ENCODE measurements at regions not wholly inside any gene's neighbourhood (a gene's known extent, or its start where the extent isn't known, plus 50 kb on each side); places are given as distances from the start of the nearest gene placed in this dataset.

DNA sequence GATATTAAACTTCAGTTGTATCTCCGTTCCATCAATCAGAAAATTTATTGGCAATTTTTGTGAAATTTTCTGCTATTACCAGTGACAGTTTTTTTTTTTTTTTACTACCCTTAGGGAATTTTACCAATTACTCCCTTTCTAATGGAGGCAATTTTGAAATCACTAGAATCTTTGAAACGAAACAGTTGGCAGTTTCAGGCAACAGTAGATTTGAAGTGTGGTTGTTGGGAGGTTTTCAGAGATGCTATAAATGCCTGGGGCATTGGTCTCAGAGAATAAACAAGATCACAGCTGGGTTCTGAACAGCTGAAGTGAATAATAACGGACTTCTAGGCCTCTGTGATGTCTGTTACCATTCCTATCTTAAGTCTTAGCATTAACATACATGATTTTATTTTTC, 535.9 kb upstream of the POT1 start:
- no peak overlapping the region for H3K4me2 ChIP-seq
- no peak for DNase-seq (ENCODE audit: low spot score)
- no peaks in the 10 kb centered on the region for H3K9me2 ChIP-seq (replicated peaks; ENCODE audit: insufficient read depth)
- H3K36me3 ChIP-seq (replicated peaks; ENCODE audit: insufficient read depth, low read depth), result no peaks in the 10 kb centered on the region
- H3K9me3 ChIP-seq (ENCODE audit: low read depth), result no peaks in the 10 kb centered on the region
- TF ChIP-seq, protein P1, sequence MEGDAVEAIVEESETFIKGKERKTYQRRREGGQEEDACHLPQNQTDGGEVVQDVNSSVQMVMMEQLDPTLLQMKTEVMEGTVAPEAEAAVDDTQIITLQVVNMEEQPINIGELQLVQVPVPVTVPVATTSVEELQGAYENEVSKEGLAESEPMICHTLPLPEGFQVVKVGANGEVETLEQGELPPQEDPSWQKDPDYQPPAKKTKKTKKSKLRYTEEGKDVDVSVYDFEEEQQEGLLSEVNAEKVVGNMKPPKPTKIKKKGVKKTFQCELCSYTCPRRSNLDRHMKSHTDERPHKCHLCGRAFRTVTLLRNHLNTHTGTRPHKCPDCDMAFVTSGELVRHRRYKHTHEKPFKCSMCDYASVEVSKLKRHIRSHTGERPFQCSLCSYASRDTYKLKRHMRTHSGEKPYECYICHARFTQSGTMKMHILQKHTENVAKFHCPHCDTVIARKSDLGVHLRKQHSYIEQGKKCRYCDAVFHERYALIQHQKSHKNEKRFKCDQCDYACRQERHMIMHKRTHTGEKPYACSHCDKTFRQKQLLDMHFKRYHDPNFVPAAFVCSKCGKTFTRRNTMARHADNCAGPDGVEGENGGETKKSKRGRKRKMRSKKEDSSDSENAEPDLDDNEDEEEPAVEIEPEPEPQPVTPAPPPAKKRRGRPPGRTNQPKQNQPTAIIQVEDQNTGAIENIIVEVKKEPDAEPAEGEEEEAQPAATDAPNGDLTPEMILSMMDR (IDR thresholded peaks at IDR 0.05; ENCODE audit: poor library complexity), result no peak
- TF ChIP-seq EZH2phosphoT487 (IDR thresholded peaks at IDR 0.05; ENCODE audit: low read depth, severe bottlenecking, unreplicated experiment) (no peak), EZH2 (IDR thresholded peaks at IDR 0.05; ENCODE audit: borderline replicate concordance) (no peak)
- no peak overlapping the region for H3K27ac ChIP-seq
- no peak overlapping the region for H3K4me3 ChIP-seq
- H3K4me1 ChIP-seq (ENCODE audit: insufficient read depth), result no peaks in the 10 kb centered on the region
- WGBS (ENCODE audit: low lambda C conversion rate, missing lambda C conversion rate), result 61% methylated on average over 3 of the region's 3 CpGs
- no peak overlapping the region for H2AFZ ChIP-seq
- no peaks in the 10 kb centered on the region for H3K27me3 ChIP-seq
- no peaks in the 10 kb centered on the region for H4K20me1 ChIP-seq (ENCODE audit: insufficient read depth, poor library complexity, severe bottlenecking)
- no peaks in the 10 kb centered on the region for H3K79me2 ChIP-seq

DNA sequence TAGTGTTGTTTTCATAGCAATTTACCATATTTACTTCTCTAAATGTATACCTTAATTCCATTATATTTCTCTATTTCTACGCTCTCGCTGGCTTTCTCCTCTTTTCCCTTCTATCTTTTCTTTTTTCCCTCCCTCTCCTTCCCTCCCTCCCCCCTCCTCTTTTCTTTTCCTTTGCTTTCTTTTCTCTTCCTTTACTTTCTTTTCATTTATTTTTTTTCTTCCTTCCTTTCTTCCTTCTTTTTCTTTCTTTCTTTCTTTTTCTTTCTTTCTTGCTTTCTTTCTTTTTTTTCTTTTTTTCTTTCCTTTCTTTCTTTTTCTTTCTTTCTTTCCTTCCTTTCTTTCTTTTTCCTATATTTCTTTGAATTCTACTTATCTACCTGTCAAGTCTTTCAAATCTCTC, 533.0 kb upstream of the POT1 start:
- Histone ChIP-seq H3K36me3 (replicated peaks; ENCODE audit: insufficient read depth, low read depth) (no peaks in the 10 kb centered on the region), H3K4me3 (no peak overlapping the region), H4K20me1 (ENCODE audit: insufficient read depth, poor library complexity, severe bottlenecking) (no peaks in the 10 kb centered on the region), H3K4me1 (ENCODE audit: insufficient read depth) (no peaks in the 10 kb centered on the region), H3K27ac (no peak overlapping the region), H3K79me2 (no peaks in the 10 kb centered on the region), H2AFZ (no peak overlapping the region), H3K9me2 (replicated peaks; ENCODE audit: insufficient read depth) (no peaks in the 10 kb centered on the region), H3K27me3 (no peaks in the 10 kb centered on the region), H3K4me2 (no peak overlapping the region), H3K9me3 (ENCODE audit: low read depth) (no peaks in the 10 kb centered on the region)
- no peak for DNase-seq (ENCODE audit: low spot score)
- TF ChIP-seq EZH2phosphoT487 (IDR thresholded peaks at IDR 0.05; ENCODE audit: low read depth, severe bottlenecking, unreplicated experiment) (no peak), EZH2 (IDR thresholded peaks at IDR 0.05; ENCODE audit: borderline replicate concordance) (no peak)
- TF ChIP-seq, protein P1 (IDR thresholded peaks at IDR 0.05; ENCODE audit: poor library complexity), result no peak
- WGBS (ENCODE audit: low lambda C conversion rate, missing lambda C conversion rate), result 91% methylated on average over 2 of the region's 2 CpGs

DNA sequence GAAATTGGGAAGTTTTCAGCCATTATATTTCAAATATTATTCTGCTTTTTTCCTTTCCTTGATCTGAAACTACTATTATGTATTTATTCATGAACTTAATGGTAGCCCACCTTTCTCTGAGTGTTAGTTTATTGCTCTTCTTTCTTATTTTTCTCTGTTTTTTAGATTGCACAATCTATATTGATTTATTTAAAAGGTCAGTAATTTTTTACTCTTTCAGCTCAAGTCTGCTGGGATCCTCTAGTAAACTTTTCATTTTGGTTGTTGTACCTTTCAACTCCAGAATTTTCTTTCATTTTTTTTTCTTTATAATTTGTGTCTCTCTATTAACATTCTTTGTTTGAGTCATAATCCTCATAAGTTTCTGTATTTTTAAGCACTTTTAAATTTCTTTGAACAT, 529.4 kb upstream of the POT1 start:
- H3K4me2 ChIP-seq, result no peak overlapping the region
- no peaks in the 10 kb centered on the region for H3K27me3 ChIP-seq
- no peaks in the 10 kb centered on the region for H3K79me2 ChIP-seq
- H3K9me3 ChIP-seq (ENCODE audit: low read depth), result no peaks in the 10 kb centered on the region
- TF ChIP-seq EZH2phosphoT487 (IDR thresholded peaks at IDR 0.05; ENCODE audit: low read depth, severe bottlenecking, unreplicated experiment) (no peak), EZH2 (IDR thresholded peaks at IDR 0.05; ENCODE audit: borderline replicate concordance) (no peak)
- TF ChIP-seq, protein P1 (IDR thresholded peaks at IDR 0.05; ENCODE audit: poor library complexity), result no peak
- H3K27ac ChIP-seq, result no peak overlapping the region
- no peaks in the 10 kb centered on the region for H3K9me2 ChIP-seq (replicated peaks; ENCODE audit: insufficient read depth)
- H3K36me3 ChIP-seq (replicated peaks; ENCODE audit: insufficient read depth, low read depth), result no peaks in the 10 kb centered on the region
- no peak overlapping the region for H2AFZ ChIP-seq
- no peaks in the 10 kb centered on the region for H4K20me1 ChIP-seq (ENCODE audit: insufficient read depth, poor library complexity, severe bottlenecking)
- no peak for DNase-seq (ENCODE audit: low spot score)
- H3K4me1 ChIP-seq (ENCODE audit: insufficient read depth), result no peaks in the 10 kb centered on the region
- H3K4me3 ChIP-seq, result no peak overlapping the region

DNA sequence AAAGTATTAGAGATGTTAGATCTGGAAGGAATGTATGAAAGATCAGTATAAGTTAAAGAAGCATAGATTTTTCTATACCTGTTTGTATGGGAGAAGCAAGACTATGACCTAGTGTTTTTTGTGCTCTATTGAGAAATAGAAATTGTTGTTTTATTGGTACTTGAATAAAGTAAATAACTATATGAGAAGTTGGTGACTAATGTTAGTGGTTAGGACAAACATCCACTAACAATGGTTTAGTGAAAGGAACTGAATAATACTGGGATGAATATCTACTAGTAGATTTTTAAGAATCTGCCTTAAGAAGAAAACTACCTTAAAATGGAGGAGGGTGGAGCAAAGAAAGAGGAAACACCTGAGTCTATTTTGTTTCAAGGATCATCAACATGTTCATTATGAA, 521.1 kb upstream of the POT1 start:
- DNase-seq (ENCODE audit: low spot score), result no peak
- Histone ChIP-seq H3K4me3 (no peak overlapping the region), H3K4me1 (ENCODE audit: insufficient read depth) (no peaks in the 10 kb centered on the region), H3K9me2 (replicated peaks; ENCODE audit: insufficient read depth) (no peaks in the 10 kb centered on the region), H2AFZ (no peak overlapping the region), H3K27me3 (no peaks in the 10 kb centered on the region), H3K79me2 (no peaks in the 10 kb centered on the region), H3K4me2 (no peak overlapping the region), H4K20me1 (ENCODE audit: insufficient read depth, poor library complexity, severe bottlenecking) (no peaks in the 10 kb centered on the region), H3K36me3 (replicated peaks; ENCODE audit: insufficient read depth, low read depth) (no peaks in the 10 kb centered on the region), H3K27ac (no peak overlapping the region), H3K9me3 (ENCODE audit: low read depth) (no peaks in the 10 kb centered on the region)
- TF ChIP-seq EZH2 (IDR thresholded peaks at IDR 0.05; ENCODE audit: borderline replicate concordance) (no peak), EZH2phosphoT487 (IDR thresholded peaks at IDR 0.05; ENCODE audit: low read depth, severe bottlenecking, unreplicated experiment) (no peak)
- TF ChIP-seq, protein P1 (IDR thresholded peaks at IDR 0.05; ENCODE audit: poor library complexity), result no peak

All from hepatocyte (in vitro differentiated cells).